ENCODE measurements at regions not wholly inside any gene's neighbourhood (a gene's known extent, or its start where the extent isn't known, plus 50 kb on each side); places are given as distances from the start of the nearest gene placed in this dataset.

GRCh38 chr5:88956416-88956815 lies 73.4 kb upstream of the MEF2C start:
- TF ChIP-seq CTCF (IDR thresholded peaks at IDR 0.05; ENCODE audit: poor library complexity, severe bottlenecking) (no peak), EP300 (conservative IDR thresholded peaks at IDR 0.05; ENCODE audit: poor library complexity, severe bottlenecking) (no peak), TAF1 (IDR thresholded peaks at IDR 0.05; ENCODE audit: low read depth) (no peak), EZH2 (IDR thresholded peaks at IDR 0.05; ENCODE audit: borderline replicate concordance, insufficient read depth, low read length, poor library complexity, severe bottlenecking) (no peak), REST (IDR thresholded peaks at IDR 0.05; ENCODE audit: borderline replicate concordance) (no peak)

Measured in neural cell (in vitro differentiated cells).